ENCODE measurements at regions not wholly inside any gene's neighbourhood (a gene's known extent, or its start where the extent isn't known, plus 50 kb on each side); places are given as distances from the start of the nearest gene placed in this dataset.

DNA sequence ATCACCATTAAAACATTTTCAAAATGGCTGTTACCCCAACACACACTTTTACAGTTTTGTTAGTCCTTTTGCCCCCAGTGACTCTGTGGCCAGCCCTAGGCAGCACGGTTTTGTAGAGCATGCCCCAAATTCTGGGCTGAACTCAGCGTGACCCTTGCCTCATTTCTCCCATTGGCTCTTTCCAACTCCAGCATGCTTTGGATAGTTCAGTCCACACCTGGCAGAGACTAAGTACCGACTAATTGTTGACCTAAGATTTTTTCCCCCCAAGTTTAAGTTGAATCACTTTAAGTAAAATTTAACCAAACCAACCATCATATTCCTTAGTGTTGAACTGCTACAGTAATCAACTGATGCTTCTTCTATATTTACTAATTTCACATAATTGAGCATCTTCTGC lies 62.4 kb upstream of the LRRC8B start:
- no peak for TF ChIP-seq POLR2A (IDR thresholded peaks at IDR 0.05)
- TF ChIP-seq POLR2AphosphoS5 (IDR thresholded peaks at IDR 0.05): no peak
